Dermis blood vessel endothelial cell (primary cell): ENCODE measurements at regions not wholly inside any gene's neighbourhood (a gene's known extent, or its start where the extent isn't known, plus 50 kb on each side); places are given as distances from the start of the nearest gene placed in this dataset.

Source experiments
- DNase-seq: peaks from one replicate; pipeline ENCODE4 v3.0.0; 2010

GRCh38 chr1:81431624-81432000, 369.1 kb upstream of the ADGRL2 start:
- no peak for DNase-seq

DNA sequence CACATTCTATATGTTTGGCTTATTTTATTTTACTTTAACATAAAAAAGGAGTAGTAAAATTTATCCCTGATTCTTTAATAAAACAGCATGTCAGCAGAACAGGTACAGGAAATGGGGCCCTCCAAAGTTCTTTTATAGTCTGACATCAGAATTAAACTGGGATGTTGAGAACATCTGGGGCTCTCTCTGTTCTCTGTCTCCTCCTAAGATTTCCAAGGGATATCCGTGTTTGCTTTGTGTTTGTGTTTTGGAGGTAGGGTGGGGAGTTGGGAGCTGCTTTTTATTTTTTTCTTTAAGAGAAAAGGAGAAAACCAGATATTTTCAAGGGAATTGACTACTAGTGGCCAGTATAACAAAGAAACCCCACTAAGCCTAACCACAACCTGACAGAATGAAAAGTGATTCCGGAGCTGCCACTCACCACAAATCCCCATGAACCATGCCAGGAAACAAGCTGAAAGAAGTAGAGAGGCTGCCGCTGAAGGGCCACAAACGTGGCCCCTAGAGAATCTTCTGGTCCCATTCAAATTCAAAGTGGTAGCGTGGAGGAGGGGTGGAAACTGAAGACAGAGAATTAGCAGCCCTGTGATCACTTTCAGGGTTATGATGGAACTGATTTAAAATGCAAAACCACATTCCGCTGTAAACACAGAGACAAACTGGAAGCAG, 369.6 kb upstream of the ADGRL2 start:
- no peak for DNase-seq

DNA sequence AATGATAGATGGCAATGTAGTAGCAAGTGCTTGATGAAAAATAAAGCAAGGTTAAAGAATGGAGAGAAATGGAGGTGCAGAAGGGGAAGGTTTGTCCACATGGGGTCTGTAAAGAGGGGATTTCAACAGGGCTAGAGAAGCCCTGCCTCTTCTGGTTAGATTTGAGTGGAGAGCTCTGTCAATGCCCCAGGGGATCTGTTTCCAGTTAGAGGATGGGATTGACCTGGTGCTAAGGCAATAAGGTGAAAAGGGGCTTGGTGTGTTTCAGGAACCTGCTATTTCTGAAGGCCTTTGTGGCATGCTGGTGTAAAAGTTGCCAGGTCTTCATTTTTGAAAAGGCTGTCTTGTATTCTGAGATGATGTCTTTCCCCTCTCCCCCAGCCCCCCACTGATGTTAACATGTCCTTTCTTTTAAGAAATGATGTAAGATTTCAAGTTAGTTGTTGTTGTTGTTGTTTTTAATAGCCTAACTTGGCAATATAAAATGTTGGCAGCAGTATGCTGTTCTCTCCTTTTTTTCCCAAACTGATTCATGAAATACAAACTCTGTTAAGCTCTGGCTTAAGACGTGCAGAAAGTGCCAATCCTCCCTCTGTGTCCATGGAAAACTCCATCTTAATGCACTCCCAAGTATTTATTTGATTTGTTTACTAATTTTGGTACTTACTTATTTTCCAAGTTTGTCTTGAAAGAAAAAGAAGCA, 370.3 kb upstream of the ADGRL2 start:
- no peak for DNase-seq

DNA sequence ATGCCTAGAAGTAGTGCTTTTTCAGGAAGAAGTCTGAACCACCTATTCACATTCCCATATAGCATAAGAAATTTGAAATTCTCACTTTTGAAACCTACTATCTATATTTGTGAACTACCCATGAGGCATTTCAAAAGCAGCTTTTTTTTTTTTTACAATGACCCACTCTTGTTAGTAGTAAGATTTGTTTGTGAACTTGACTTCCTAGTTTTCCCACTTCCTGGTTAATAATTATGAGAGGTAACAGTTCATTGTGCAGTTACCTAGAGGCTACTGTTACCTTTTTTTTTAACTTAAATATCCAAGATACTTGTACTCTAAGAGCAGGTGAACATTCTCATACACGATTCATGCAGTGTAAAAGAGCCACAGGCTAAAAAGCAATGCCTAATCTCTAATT, 371.7 kb upstream of the ADGRL2 start:
- no peak for DNase-seq

- no peak for DNase-seq
Observed at GRCh38 chr1:81424816-81425215, 375.9 kb upstream of the ADGRL2 start.

DNA sequence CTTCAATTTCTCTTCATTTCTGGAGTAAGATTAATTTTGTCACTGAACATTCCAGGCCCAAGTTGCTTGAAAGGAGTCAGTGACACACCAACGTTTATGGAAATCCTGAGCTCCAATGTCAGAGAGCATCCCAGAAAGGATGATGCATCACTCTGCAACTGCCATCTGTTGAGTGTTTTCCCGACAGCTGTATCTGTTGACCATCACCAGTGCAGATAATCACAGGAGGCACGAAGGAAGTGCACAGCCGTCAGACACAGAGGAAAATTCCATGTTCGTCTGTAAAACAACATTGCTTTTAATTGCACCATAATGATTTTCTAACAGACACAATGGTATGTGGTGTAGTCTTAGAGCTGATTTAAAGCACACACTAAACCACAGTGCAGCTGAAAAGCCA, 376.7 kb upstream of the ADGRL2 start:
- no peak for DNase-seq

- DNase-seq: no peak
Observed at GRCh38 chr1:81420760-81421159, 380.0 kb upstream of the ADGRL2 start.

DNA sequence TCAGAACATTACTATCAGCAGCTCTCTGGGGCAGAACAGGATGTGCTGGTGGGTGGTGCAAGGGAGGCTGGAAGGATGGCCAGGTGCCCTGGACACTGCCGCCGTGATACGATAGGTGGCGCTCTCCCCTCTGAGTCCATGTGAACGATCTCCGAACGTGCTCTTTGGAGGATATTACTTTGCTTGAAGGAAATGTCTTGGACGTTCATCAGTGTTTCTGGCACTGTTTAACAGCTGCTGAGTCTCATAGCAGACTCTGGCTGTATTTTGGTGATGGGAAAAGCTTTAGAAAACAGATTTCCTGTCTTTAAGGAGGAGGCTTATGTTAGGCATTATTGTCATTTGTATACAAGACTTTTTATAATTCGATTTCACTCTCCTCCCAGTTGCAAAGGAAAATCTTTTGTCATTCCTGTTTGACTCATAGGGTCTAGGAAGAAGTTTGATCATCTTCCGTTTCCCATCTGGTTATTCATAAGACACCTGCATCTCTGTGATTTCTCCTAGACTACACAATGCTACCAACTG, 386.2 kb upstream of the ADGRL2 start:
- peak; percentile 80 for DNase-seq

DNA sequence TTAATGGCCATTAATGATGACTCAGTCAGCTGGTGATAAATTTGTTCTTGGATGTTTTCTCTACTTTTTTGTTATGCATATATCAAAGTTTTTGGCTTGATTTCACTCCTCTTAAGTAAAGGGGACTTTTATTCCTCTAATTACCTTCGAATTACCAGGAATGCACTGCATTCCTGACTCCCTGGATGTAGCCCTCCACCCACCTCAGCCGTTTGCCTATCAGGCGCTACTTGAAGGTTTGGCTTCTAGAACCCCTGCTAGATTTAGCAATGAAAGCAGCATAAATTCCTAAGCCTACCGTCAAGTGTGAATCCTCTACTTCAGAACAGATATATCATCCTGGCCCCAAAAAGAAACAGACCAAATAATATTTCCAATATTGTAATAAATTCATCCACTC, 387.8 kb upstream of the ADGRL2 start:
- DNase-seq: no peak

GRCh38 chr1:81410941-81411340, 389.8 kb upstream of the ADGRL2 start:
- no peak for DNase-seq

- no peak for DNase-seq
Observed at GRCh38 chr1:81410351-81410750, 390.4 kb upstream of the ADGRL2 start.

DNA sequence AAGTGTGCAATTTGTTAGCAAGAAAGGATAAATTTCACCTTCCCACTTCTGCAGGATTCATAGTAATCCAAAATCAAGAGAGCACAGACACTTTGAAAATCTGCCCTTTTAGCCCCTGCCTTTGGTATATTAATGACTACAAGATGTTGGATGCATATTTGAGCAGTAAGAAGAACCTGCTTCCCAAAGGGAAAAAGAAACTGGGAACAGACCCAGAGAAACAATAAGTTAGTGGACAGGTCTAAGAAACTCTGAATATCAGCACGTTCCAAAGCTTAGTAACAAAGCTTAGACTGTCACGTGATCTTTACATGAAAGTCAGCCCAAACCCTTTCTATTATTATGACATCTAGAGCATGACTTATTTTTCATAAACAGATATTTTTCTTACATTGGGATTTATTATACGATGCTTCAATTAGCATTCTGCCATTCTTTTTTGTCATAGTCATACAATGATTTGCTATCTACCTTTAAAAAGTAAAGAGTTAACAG, 390.9 kb upstream of the ADGRL2 start:
- DNase-seq: no peak

- no peak for DNase-seq
Observed at GRCh38 chr1:81409262-81409661, 391.5 kb upstream of the ADGRL2 start.

DNA sequence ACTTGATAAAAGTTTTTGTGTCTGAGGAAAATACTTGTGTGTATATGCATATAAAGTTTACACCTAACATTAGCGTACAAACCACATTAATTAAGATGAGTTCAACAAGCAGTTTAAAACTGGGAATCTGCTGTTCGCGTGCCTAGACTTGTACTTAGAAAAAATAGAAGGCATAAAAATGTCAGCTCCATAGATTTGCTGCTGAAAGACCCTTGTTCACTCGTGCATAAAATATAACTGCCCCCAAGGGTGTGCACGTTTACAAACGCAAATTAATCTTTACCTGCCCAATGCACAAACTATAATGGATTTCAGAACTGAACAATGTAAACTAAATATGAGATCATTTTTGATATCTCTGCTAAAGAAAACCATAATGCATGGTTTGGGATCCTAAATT, 392.3 kb upstream of the ADGRL2 start:
- no peak for DNase-seq

- no peak for DNase-seq
Observed at GRCh38 chr1:81407000-81407821, 393.5 kb upstream of the ADGRL2 start.

GRCh38 chr1:81406292-81406999, 394.3 kb upstream of the ADGRL2 start:
- DNase-seq: no peak

GRCh38 chr1:81398041-81398440, 402.7 kb upstream of the ADGRL2 start:
- no peak for DNase-seq

- no peak for DNase-seq
Observed at GRCh38 chr1:81392526-81393226, 408.1 kb upstream of the ADGRL2 start.

- no peak for DNase-seq
Observed at GRCh38 chr1:81391125-81391828, 409.5 kb upstream of the ADGRL2 start.

DNA sequence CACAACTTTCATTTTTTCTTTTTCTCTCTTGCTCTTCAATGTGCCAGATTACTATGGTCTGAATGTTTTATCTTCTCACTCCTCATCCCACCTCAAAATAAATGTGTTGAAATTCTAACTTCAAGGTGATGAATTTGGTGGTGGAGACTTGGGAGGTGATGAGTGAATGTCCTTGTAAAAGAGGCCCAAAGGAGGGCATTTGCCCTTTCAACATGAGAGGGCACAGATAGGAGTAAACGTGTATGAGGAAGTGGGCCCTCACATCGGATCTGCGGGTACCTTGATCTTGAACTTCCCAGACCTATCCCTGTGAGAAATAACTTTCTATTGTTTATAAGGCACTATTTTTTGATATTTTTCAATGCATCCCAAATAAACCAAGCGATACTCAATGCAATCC, 412.3 kb upstream of the ADGRL2 start:
- DNase-seq: no peak

DNA sequence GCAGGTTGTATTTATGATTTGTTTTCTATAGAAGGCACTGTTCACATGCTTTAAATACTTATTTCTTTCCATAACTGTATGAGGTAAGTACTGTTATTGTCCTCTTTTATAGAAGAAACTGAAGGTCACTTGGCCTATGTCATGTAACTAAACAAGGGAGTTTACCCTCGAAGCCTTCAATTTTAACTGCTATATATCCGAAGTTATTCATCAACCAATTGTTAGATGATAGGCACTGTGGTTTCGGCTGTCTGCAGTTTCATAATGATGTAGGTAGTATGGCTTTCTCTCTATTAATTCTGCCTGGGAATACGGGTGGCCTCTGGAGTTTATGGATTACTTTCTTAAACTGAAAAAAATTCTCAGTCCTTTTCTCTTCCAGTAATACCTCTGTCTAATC, 413.3 kb upstream of the ADGRL2 start:
- no peak for DNase-seq
